HepG2 (cell line): ENCODE measurements at regions not wholly inside any gene's neighbourhood (a gene's known extent, or its start where the extent isn't known, plus 50 kb on each side); places are given as distances from the start of the nearest gene placed in this dataset.
A peak's percentile ranks its signal among the peaks of the same experiment; 100 is the strongest.

Experiments used
- ARNTL ChIP-seq: sonication (generic); formaldehyde crosslinking; IDR thresholded peaks from 2 replicates; pipeline ENCODE4 v1.4.0; 2020; ENCODE audit warnings: mild to moderate bottlenecking, missing genetic modification reagents
- ATF5 ChIP-seq: sonication (generic); formaldehyde crosslinking; IDR thresholded peaks from 2 replicates; pipeline ENCODE4 v1.4.0; 2020; ENCODE audit warnings: mild to moderate bottlenecking, low read depth, missing genetic modification reagents
- CHD2 ChIP-seq: IDR thresholded peaks from 2 replicates; pipeline ENCODE4 v1.6.1; 2011; ENCODE audit warnings: low read depth, low read length, improper control_type of control experiment
- CHD4 ChIP-seq: fragments of 200-600 bp; sonication (generic); IDR thresholded peaks from 2 replicates; pipeline ENCODE4 v1.7.0; 2017; ENCODE audit warnings: mild to moderate bottlenecking, low read length, borderline replicate concordance
- GABPB1 ChIP-seq: IDR thresholded peaks from 2 replicates; pipeline ENCODE4 v1.6.1; 2016; ENCODE audit warnings: mild to moderate bottlenecking, missing genetic modification reagents, moderate library complexity, missing compliant biosample characterization
- HMG20B ChIP-seq: conservative IDR thresholded peaks from 2 replicates; pipeline ENCODE4 v1.6.1; 2016; ENCODE audit warnings: missing genetic modification reagents, missing compliant biosample characterization
- LCORL ChIP-seq, 2 experiments: fragments of 450-650 bp in 1 of 2; sonication (generic) in 1 of 2; formaldehyde crosslinking in 1 of 2; IDR thresholded peaks; 2 replicates each; pipeline versions ENCODE4 v1.5.0 to v1.6.1; 2017 to 2020; ENCODE audit warnings: antibody characterized with exemption in 1 of 2, missing genetic modification reagents in 1 of 2
- MAFG ChIP-seq: sonication (generic); formaldehyde crosslinking; IDR thresholded peaks from 2 replicates; pipeline ENCODE4 v1.5.1; 2020; ENCODE audit warnings: mild to moderate bottlenecking, missing genetic modification reagents
- MTA1 ChIP-seq: sonication (generic); formaldehyde crosslinking; IDR thresholded peaks from 2 replicates; pipeline ENCODE4 v1.4.0; 2020; ENCODE audit warnings: missing genetic modification reagents, mild to moderate bottlenecking, borderline replicate concordance
- PHF8 ChIP-seq: sonication (generic); formaldehyde crosslinking; IDR thresholded peaks from 2 replicates; pipeline ENCODE4 v1.5.0; 2020; ENCODE audit warnings: missing genetic modification reagents
- REL ChIP-seq: sonication (generic); formaldehyde crosslinking; conservative IDR thresholded peaks from 2 replicates; pipeline ENCODE4 v1.8.0; 2022; ENCODE audit warnings: mild to moderate bottlenecking, missing genetic modification reagents, moderate library complexity
- REXO4 ChIP-seq: sonication (generic); formaldehyde crosslinking; IDR thresholded peaks from 2 replicates; pipeline ENCODE4 v1.8.0; 2022; ENCODE audit warnings: missing genetic modification reagents, mild to moderate bottlenecking, borderline replicate concordance
- SATB2 ChIP-seq: sonication (generic); formaldehyde crosslinking; IDR thresholded peaks from 2 replicates; pipeline ENCODE4 v1.5.0; 2020; ENCODE audit warnings: missing genetic modification reagents
- SNAPC2 ChIP-seq: sonication (generic); formaldehyde crosslinking; IDR thresholded peaks from 2 replicates; pipeline ENCODE4 v1.8.1; 2022; ENCODE audit warnings: mild to moderate bottlenecking, missing genetic modification reagents
- SNAPC4 ChIP-seq: sonication (generic); formaldehyde crosslinking; IDR thresholded peaks from 2 replicates; pipeline ENCODE4 v1.4.0; 2020; ENCODE audit warnings: mild to moderate bottlenecking, missing genetic modification reagents
- SRY ChIP-seq: sonication (generic); formaldehyde crosslinking; IDR thresholded peaks from 2 replicates; pipeline ENCODE4 v1.8.0; 2022; ENCODE audit warnings: mild to moderate bottlenecking, missing genetic modification reagents
- TBL1XR1 ChIP-seq: fragments of 150-350 bp; IDR thresholded peaks from 2 replicates; pipeline ENCODE4 v1.6.1; 2014; ENCODE audit warnings: borderline replicate concordance, low read length; ENCODE audit not compliant: partially characterized antibody
- THAP7 ChIP-seq: sonication (generic); formaldehyde crosslinking; IDR thresholded peaks from 2 replicates; pipeline ENCODE4 v1.8.1; 2023; ENCODE audit warnings: mild to moderate bottlenecking, missing genetic modification reagents
- USF2 ChIP-seq, 2 experiments: sonication (generic) in 1 of 2; formaldehyde crosslinking in 1 of 2; IDR thresholded peaks; 2 replicates each; pipeline versions ENCODE4 v1.5.1 to v1.6.1; 2011 to 2020; ENCODE audit warnings: borderline replicate concordance in 1 of 2, low read depth in 1 of 2, low read length in 1 of 2, mild to moderate bottlenecking in 1 of 2, missing genetic modification reagents in 1 of 2, moderate library complexity in 1 of 2
- ZNF547 ChIP-seq: sonication (generic); formaldehyde crosslinking; IDR thresholded peaks from 2 replicates; pipeline ENCODE4 v1.5.1; 2020; ENCODE audit warnings: mild to moderate bottlenecking, missing genetic modification reagents
- ZNF766 ChIP-seq: sonication (generic); formaldehyde crosslinking; IDR thresholded peaks from 2 replicates; pipeline ENCODE4 v1.5.0; 2020; ENCODE audit warnings: missing genetic modification reagents, borderline replicate concordance

GRCh38 chr16:89037261-89038152, 56.1 kb upstream of the ACSF3 start (continued):
- no peak for TF ChIP-seq SNAPC4 (CRISPR knock-in tag)
- no peak for TF ChIP-seq THAP7
- no peak for TF ChIP-seq USF2 (IDR thresholded peaks at IDR 0.05; ENCODE audit: low read depth, low read length)
- TF ChIP-seq USF2 (CRISPR knock-in tag; IDR thresholded peaks at IDR 0.05; ENCODE audit: borderline replicate concordance): no peak
- TF ChIP-seq ARNTL (CRISPR knock-in tag): no peak
- no peak for TF ChIP-seq LCORL (IDR thresholded peaks at IDR 0.05)
- TF ChIP-seq LCORL (CRISPR knock-in tag; IDR thresholded peaks at IDR 0.05): no peak
- TF ChIP-seq CHD2: no peak
- TF ChIP-seq REXO4: no peak
- TF ChIP-seq MTA1 (CRISPR knock-in tag): no peak
- no peak for TF ChIP-seq MAFG
- 0 out of 2 replicates have a peak, but pooled peaks have one; percentile 49 for TF ChIP-seq SRY
- no peak for TF ChIP-seq HMG20B (CRISPR knock-in tag)
- TF ChIP-seq SNAPC2 (CRISPR knock-in tag): no peak
- TF ChIP-seq SATB2: no peak
- TF ChIP-seq ATF5: no peak
- no peak for TF ChIP-seq CHD4
- no peak for TF ChIP-seq REL (CRISPR knock-in tag)
- TF ChIP-seq ZNF547: no peak
- 0 out of 2 replicates have a peak, but pooled peaks have one; percentile 25 for TF ChIP-seq GABPB1 (CRISPR knock-in tag)
- TF ChIP-seq PHF8 (CRISPR knock-in tag): no peak
- TF ChIP-seq ZNF766: peak; percentile 71; the same call in 1 of the 2 replicates
- TF ChIP-seq TBL1XR1: no peak
